Gastrocnemius medialis (tissue), 4 donors: ENCODE measurements at regions not wholly inside any gene's neighbourhood (a gene's known extent, or its start where the extent isn't known, plus 50 kb on each side); places are given as distances from the start of the nearest gene placed in this dataset.
"Not testable (repeated sequence)": the region's sequence is repeated elsewhere in the genome, so short reads cannot be mapped to it uniquely, and the experiment has no call there.

Source experiments
- ATAC-seq, 2 donors: fragments of 150-250 bp; one replicate each; pipeline ENCODE4 v1.9.1; 2016
- DNase-seq, 2 donors: peaks; one replicate each; pipeline ENCODE4 v3.0.0-alpha.2; 2019
- H3K27ac ChIP-seq, 4 donors: fragments of 200-600 bp; sonication (generic); 1 replicate in 1 of 4; 2 replicates in 3 of 4; pipeline ENCODE4 v1.5.1; 2016 to 2018; ENCODE audit warnings: mild to moderate bottlenecking in 2 of 4, moderate library complexity in 1 of 4
- H3K27me3 ChIP-seq, 3 donors: fragments of 200-600 bp; sonication (generic) in 2 of 3; 1 replicate in 1 of 3; 2 replicates in 2 of 3; pipeline versions ENCODE4 v1.5.1 to v1.6.0; 2016 to 2019; ENCODE audit warnings: mild to moderate bottlenecking in 1 of 3, moderate library complexity in 1 of 3
- H3K36me3 ChIP-seq, 2 donors: fragments of 200-600 bp; sonication (generic) in 1 of 2; one replicate each; pipeline ENCODE4 v1.5.1; 2017 to 2018
- H3K4me1 ChIP-seq, 2 donors: fragments of 200-600 bp; sonication (generic) in 1 of 2; one replicate each; pipeline ENCODE4 v1.5.1; 2016 to 2017; ENCODE audit warnings: mild to moderate bottlenecking in 2 of 2
- H3K4me3 ChIP-seq, 4 donors: fragments of 200-600 bp; sonication (generic) in 3 of 4; 1 replicate in 1 of 4; 2 replicates in 3 of 4; pipeline ENCODE4 v1.5.1; 2016 to 2019; ENCODE audit warnings: mild to moderate bottlenecking in 2 of 4
- H3K9me3 ChIP-seq, 3 donors: fragments of 200-600 bp; sonication (generic) in 2 of 3; 1 replicate in 1 of 3; 2 replicates in 2 of 3; pipeline ENCODE4 v1.5.1; 2016 to 2019
- POLR2A ChIP-seq, 2 donors: fragments of 450-650 bp; IDR thresholded peaks; one replicate each; pipeline ENCODE4 v1.6.1; 2017; ENCODE audit warnings: antibody characterized with exemption in 2 of 2, mild to moderate bottlenecking in 2 of 2, moderate library complexity in 2 of 2
- in situ Hi-C, 4 donors: fragments of 200-750 bp; cut with MboI; loops; one replicate each; pipeline versions ENCODE4 v1.15.0 to v1.8.0; 2017; ENCODE audit warnings: low sequenced_read_pairs in 4 of 4
- intact Hi-C: fragments of 100-400 bp; cut with DNase I; formaldehyde crosslinking; loops from one replicate; pipeline ENCODE4 v1.15.1; 2023; ENCODE audit warnings: low total_unique reads
- TF ChIP-seq, protein P1 (sequence below), 5 experiments: fragments of 450-650 bp in 3 of 5; fragments of 200-600 bp in 2 of 5; sonication (generic) in 2 of 5; IDR thresholded peaks in 4 of 5; conservative IDR thresholded peaks in 1 of 5; 1 replicate in 4 of 5; 2 replicates in 1 of 5; pipeline ENCODE4 v1.5.1; 2016 to 2019; ENCODE audit warnings: antibody characterized with exemption in 5 of 5, mild to moderate bottlenecking in 3 of 5, moderate library complexity in 3 of 5

DNA sequence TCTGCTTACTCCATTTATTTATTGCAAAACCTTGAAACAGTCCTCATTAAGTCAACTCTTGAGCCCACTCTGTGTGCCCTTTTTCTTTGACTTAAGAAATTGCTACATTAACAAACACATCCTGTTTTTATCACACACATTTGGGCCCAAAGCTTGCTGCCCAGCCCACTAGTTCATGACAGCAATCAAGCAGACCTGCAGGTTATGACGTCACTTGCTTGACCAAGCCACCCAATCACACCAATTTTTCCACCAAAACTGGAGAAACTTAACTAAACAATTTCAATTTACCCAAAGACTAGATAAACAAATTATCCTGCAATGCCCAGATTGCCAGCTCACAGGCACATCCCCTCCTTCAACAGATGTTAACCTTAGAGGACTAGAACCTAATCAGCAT lies 120.7 kb downstream of the ZNF429 start:
- no peak overlapping the region for H3K4me3 ChIP-seq
- H3K27me3 ChIP-seq: no peaks in the 10 kb centered on the region
- no peaks in the 10 kb centered on the region for H3K9me3 ChIP-seq
- ATAC-seq (no peak), DNase-seq (no peak)
- TF ChIP-seq, protein P1, sequence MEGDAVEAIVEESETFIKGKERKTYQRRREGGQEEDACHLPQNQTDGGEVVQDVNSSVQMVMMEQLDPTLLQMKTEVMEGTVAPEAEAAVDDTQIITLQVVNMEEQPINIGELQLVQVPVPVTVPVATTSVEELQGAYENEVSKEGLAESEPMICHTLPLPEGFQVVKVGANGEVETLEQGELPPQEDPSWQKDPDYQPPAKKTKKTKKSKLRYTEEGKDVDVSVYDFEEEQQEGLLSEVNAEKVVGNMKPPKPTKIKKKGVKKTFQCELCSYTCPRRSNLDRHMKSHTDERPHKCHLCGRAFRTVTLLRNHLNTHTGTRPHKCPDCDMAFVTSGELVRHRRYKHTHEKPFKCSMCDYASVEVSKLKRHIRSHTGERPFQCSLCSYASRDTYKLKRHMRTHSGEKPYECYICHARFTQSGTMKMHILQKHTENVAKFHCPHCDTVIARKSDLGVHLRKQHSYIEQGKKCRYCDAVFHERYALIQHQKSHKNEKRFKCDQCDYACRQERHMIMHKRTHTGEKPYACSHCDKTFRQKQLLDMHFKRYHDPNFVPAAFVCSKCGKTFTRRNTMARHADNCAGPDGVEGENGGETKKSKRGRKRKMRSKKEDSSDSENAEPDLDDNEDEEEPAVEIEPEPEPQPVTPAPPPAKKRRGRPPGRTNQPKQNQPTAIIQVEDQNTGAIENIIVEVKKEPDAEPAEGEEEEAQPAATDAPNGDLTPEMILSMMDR (IDR thresholded peaks at IDR 0.05 in 4 of 5, conservative IDR thresholded peaks at IDR 0.05 in 1 of 5): no peak
- TF ChIP-seq POLR2A (IDR thresholded peaks at IDR 0.05): no peak
- intact Hi-C loops (no loop called here), in situ Hi-C loops (no loop called here)
- no peak overlapping the region for H3K27ac ChIP-seq
- H3K4me1 ChIP-seq: no peaks in the 10 kb centered on the region
- no peaks in the 10 kb centered on the region for H3K36me3 ChIP-seq

DNA sequence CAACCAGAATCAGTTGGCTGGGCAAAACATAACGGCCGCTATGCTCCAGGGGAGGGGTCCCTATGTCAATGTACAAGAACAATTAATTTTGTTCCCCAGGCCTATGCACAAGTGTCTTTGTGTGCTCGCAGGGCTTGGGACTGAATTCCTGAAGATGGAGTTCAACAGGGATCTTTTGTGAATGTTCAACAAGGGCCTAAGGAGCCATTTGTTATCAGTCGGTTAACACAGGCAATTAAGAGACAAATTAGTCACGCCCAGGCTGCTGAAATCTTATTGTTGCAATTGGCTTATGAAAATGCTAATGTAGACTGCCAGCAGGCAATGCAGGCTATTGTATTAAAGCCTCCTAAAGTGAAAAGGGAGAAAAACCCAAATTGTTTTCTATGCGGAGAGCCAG lies 117.5 kb downstream of the ZNF429 start:
- H3K27ac ChIP-seq: no peak overlapping the region

DNA sequence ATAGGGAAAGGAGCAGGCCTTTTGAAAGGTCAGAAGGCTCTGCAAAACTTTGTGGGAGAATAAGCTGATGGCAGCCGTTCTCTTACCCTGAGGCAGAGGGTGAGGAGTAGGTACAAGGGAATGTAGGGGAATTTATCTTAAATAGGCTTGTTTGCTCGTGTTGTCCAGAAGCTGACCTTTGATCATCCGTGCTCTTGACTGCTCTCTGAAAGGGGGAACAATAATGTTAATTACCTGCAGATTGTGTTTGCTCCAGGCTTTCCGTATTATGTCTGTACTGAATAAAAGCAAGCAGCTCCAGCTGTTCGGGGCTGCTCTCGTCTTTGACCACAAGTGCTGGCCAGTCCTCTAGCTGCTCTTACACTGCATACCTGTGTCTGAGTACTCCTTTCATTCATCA lies 116.3 kb downstream of the ZNF429 start:
- Histone ChIP-seq H3K4me3 (no peak overlapping the region), H3K27me3 (no peaks in the 10 kb centered on the region), H3K36me3 (no peaks in the 10 kb centered on the region), H3K27ac (no peak overlapping the region), H3K4me1 (no peaks in the 10 kb centered on the region), H3K9me3 (no peaks in the 10 kb centered on the region)
- TF ChIP-seq POLR2A (IDR thresholded peaks at IDR 0.05): no peak
- TF ChIP-seq, protein P1 (IDR thresholded peaks at IDR 0.05 in 4 of 5, conservative IDR thresholded peaks at IDR 0.05 in 1 of 5): no peak
- intact Hi-C loops (no loop called here), in situ Hi-C loops (no loop called here)
- ATAC-seq: no peak
- DNase-seq: no peak

More for the DNA sequence above, 117.5 kb downstream of the ZNF429 start:
- Histone ChIP-seq H3K4me1 (no peaks in the 10 kb centered on the region), H3K27me3 (no peaks in the 10 kb centered on the region), H3K4me3 (no peak overlapping the region), H3K9me3 (no peaks in the 10 kb centered on the region), H3K36me3 (no peaks in the 10 kb centered on the region)
- intact Hi-C loops (no loop called here), in situ Hi-C loops (no loop called here)
- ATAC-seq (no peak), DNase-seq (no peak)
- TF ChIP-seq, protein P1 (IDR thresholded peaks at IDR 0.05 in 4 of 5, conservative IDR thresholded peaks at IDR 0.05 in 1 of 5): no peak
- no peak for TF ChIP-seq POLR2A (IDR thresholded peaks at IDR 0.05)

DNA sequence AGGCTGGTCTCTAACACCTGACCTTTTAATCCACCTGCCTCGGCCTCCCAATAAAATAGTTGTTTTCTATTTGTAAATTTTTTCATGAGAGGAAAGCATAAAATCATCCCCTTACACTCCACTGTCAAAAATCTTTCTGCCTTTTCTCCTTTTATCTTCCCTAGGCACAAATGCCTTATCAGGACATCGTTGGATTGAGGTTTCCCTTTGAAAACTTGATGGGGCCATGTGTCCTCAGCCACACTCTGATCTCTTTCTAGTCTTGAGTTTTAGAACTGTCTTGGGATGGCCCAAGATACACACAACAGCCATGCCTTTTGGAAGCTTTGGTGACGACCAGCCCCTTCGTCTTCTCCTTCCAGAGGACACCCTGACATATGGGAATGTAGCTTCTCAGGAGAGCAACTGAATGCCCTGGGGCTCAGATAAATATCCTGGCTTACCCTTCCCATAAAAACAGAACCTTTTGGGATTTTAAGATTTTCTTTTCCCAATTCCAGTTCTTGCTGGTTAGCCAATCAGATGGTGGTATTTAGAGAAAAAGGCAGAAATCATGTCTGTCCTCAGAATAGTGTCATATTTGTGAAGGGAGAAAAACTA lies 112.4 kb downstream of the ZNF429 start:
- no peak overlapping the region for H3K4me3 ChIP-seq
- no peaks in the 10 kb centered on the region for H3K27me3 ChIP-seq
- TF ChIP-seq POLR2A (IDR thresholded peaks at IDR 0.05): no peak
- TF ChIP-seq, protein P1 (IDR thresholded peaks at IDR 0.05 in 4 of 5, conservative IDR thresholded peaks at IDR 0.05 in 1 of 5): no peak
- no peaks in the 10 kb centered on the region for H3K9me3 ChIP-seq
- ATAC-seq (no peak), DNase-seq (no peak)
- no peaks in the 10 kb centered on the region for H3K4me1 ChIP-seq
- intact Hi-C loops (no loop called here), in situ Hi-C loops (no loop called here)
- H3K27ac ChIP-seq: no peak overlapping the region
- no peaks in the 10 kb centered on the region for H3K36me3 ChIP-seq

DNA sequence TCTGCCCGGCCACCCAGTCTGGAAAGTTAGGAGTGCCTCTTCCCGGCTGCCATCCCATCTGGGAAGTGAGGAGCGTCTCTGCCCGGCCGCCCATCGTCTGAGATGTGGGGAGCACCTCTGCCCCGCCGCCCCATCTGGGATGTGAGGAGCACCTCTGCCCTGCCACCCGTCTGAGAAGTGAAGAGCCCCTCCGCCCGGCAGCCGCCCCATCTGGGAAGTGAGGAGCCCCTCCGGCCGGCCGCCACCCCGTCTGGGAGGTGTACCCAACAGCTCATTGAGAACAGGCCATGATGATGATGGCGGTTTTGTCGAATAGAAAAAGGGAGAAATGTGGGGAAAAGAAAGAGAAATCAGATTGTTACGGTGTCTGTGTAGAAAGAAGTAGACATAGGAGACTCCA lies 109.4 kb downstream of the ZNF429 start:
- H3K27me3 ChIP-seq, in situ Hi-C loops, DNase-seq, ATAC-seq, H3K9me3 ChIP-seq, H3K27ac ChIP-seq, H3K36me3 ChIP-seq, intact Hi-C loops, H3K4me3 ChIP-seq, H3K4me1 ChIP-seq: not testable (repeated sequence)

DNA sequence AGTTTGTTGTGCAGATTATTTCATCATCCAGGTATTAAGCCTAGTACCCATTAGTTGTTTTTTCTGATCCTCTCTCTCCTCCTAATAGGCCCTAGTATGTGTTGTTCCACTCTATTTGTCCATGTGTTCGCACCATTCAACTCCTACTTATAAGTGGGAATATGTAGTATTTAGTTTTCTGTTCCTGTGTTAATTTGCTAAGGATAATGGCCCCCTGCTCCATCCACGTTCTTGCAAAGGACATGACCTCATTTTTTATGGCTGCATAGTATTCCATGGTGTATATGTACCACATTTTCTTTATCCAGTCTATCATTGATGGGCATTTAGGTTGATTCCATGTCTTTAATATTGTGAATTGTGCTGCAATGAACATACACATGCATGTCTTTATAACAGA lies 107.8 kb downstream of the ZNF429 start:
- H3K9me3 ChIP-seq, H3K4me3 ChIP-seq, H3K27ac ChIP-seq, H3K27me3 ChIP-seq, ATAC-seq, H3K36me3 ChIP-seq, in situ Hi-C loops, intact Hi-C loops, H3K4me1 ChIP-seq, DNase-seq: not testable (repeated sequence)
